ENCODE measurements at regions not wholly inside any gene's neighbourhood (a gene's known extent, or its start where the extent isn't known, plus 50 kb on each side); places are given as distances from the start of the nearest gene placed in this dataset.

GRCh38 chrX:150074175-150074574 is 135.9 kb upstream of the EOLA2 start:
- no peaks in the 10 kb centered on the region for H3K4me1 ChIP-seq
- H3K27me3 ChIP-seq: no peaks in the 10 kb centered on the region
- no peaks in the 10 kb centered on the region for H3K36me3 ChIP-seq
- H3K4me3 ChIP-seq: no peak overlapping the region
- no peak for TF ChIP-seq POLR2A (IDR thresholded peaks at IDR 0.05)
- no peak for TF ChIP-seq CTCF (IDR thresholded peaks at IDR 0.05)
- no peak overlapping the region for H3K27ac ChIP-seq
- 68 to 83% methylated on average over 1 of the region's 1 CpG for WGBS, 2 donors
- no peak for DNase-seq
- intact Hi-C loops (cut with DNase I): no loop called here
- no peaks in the 10 kb centered on the region for H3K9me3 ChIP-seq

GRCh38 chrX:150080497-150080896 is 142.2 kb upstream of the EOLA2 start:
- no peak for TF ChIP-seq POLR2A (IDR thresholded peaks at IDR 0.05)
- TF ChIP-seq CTCF (IDR thresholded peaks at IDR 0.05): no peak
- 69 to 89% methylated on average over 1 to 2 of the region's 2 CpGs for WGBS, 2 donors
- Histone ChIP-seq H3K36me3 (no peaks in the 10 kb centered on the region), H3K27ac (no peak overlapping the region), H3K4me1 (no peaks in the 10 kb centered on the region), H3K27me3 (no peaks in the 10 kb centered on the region), H3K4me3 (no peak overlapping the region), H3K9me3 (no peaks in the 10 kb centered on the region)
- DNase-seq: no peak
- intact Hi-C loops (cut with DNase I): no loop called here

GRCh38 chrX:150081076-150081475 is 142.8 kb upstream of the EOLA2 start:
- Histone ChIP-seq H3K4me3 (no peak overlapping the region), H3K9me3 (no peaks in the 10 kb centered on the region), H3K27me3 (no peaks in the 10 kb centered on the region), H3K27ac (no peak overlapping the region), H3K4me1 (no peaks in the 10 kb centered on the region), H3K36me3 (no peaks in the 10 kb centered on the region)
- WGBS, 2 donors: 33% methylated on average over 1 of the region's 3 CpGs
- intact Hi-C loops (cut with DNase I): no loop called here
- TF ChIP-seq POLR2A (IDR thresholded peaks at IDR 0.05) (no peak), CTCF (IDR thresholded peaks at IDR 0.05) (no peak)
- DNase-seq: no peak

GRCh38 chrX:150084496-150085229 is 146.4 kb upstream of the EOLA2 start:
- no peaks in the 10 kb centered on the region for H3K9me3 ChIP-seq
- no peak overlapping the region for H3K27ac ChIP-seq
- H3K4me3 ChIP-seq: no peak overlapping the region
- no peaks in the 10 kb centered on the region for H3K27me3 ChIP-seq
- TF ChIP-seq POLR2A (IDR thresholded peaks at IDR 0.05) (no peak), CTCF (IDR thresholded peaks at IDR 0.05) (no peak)
- H3K36me3 ChIP-seq: no peaks in the 10 kb centered on the region
- WGBS, 2 donors: 69% methylated on average over 5 of the region's 5 CpGs; no CpG with 5 or more reads in 1 of the 2 donors
- intact Hi-C loops (cut with DNase I): no loop called here
- H3K4me1 ChIP-seq: no peaks in the 10 kb centered on the region
- no peak for DNase-seq

- H3K27me3 ChIP-seq: no peaks in the 10 kb centered on the region
- TF ChIP-seq CTCF (IDR thresholded peaks at IDR 0.05) (no peak), POLR2A (IDR thresholded peaks at IDR 0.05) (no peak)
- WGBS, 2 donors: 15 to 33% methylated on average over 1 of the region's 1 CpG
Observed at GRCh38 chrX:150085881-150086280, 147.6 kb upstream of the EOLA2 start.

More at GRCh38 chrX:150085881-150086280, 147.6 kb upstream of the EOLA2 start:
- no peak for DNase-seq
- intact Hi-C loops (cut with DNase I): no loop called here
- Histone ChIP-seq H3K27ac (no peak overlapping the region), H3K36me3 (no peaks in the 10 kb centered on the region), H3K4me3 (no peak overlapping the region), H3K4me1 (no peaks in the 10 kb centered on the region), H3K9me3 (no peaks in the 10 kb centered on the region)
